Glutamatergic neuron (in vitro differentiated cells): ENCODE measurements at regions not wholly inside any gene's neighbourhood (a gene's known extent, or its start where the extent isn't known, plus 50 kb on each side); places are given as distances from the start of the nearest gene placed in this dataset.

Experiments used
- DNase-seq: peaks from one replicate; pipeline ENCODE4 v3.0.0; 2022
- H3K27ac Mint-ChIP-seq: one replicate; pipeline ENCODE4 v1.8.0; 2020; ENCODE audit warnings: mild to moderate bottlenecking, mixed read lengths, inconsistent platforms; ENCODE audit not compliant: unreplicated experiment
- H3K27me3 Mint-ChIP-seq: one replicate; pipeline ENCODE4 v1.8.0; 2020; ENCODE audit warnings: mild to moderate bottlenecking, moderate library complexity, mixed read lengths, inconsistent platforms; ENCODE audit not compliant: unreplicated experiment
- H3K36me3 Mint-ChIP-seq: one replicate; pipeline ENCODE4 v1.8.0; 2020; ENCODE audit warnings: mild to moderate bottlenecking, mixed read lengths, inconsistent platforms; ENCODE audit not compliant: unreplicated experiment
- H3K4me1 Mint-ChIP-seq: one replicate; pipeline ENCODE4 v1.8.0; 2020; ENCODE audit warnings: mild to moderate bottlenecking, low read depth, mixed read lengths, inconsistent platforms; ENCODE audit not compliant: unreplicated experiment
- H3K4me3 Mint-ChIP-seq: one replicate; pipeline ENCODE4 v1.8.0; 2020; ENCODE audit warnings: mild to moderate bottlenecking, mixed read lengths, inconsistent platforms; ENCODE audit not compliant: unreplicated experiment
- H3K9me3 Mint-ChIP-seq: one replicate; pipeline ENCODE4 v1.8.0; 2020; ENCODE audit warnings: mild to moderate bottlenecking, moderate library complexity, mixed read lengths, inconsistent platforms; ENCODE audit not compliant: unreplicated experiment
- TF ChIP-seq, protein P1 (sequence below): fragments of 200-600 bp; sonication (generic); IDR thresholded peaks from one replicate; pipeline ENCODE4 v1.5.0; 2021; ENCODE audit not compliant: partially characterized antibody, unreplicated experiment

DNA sequence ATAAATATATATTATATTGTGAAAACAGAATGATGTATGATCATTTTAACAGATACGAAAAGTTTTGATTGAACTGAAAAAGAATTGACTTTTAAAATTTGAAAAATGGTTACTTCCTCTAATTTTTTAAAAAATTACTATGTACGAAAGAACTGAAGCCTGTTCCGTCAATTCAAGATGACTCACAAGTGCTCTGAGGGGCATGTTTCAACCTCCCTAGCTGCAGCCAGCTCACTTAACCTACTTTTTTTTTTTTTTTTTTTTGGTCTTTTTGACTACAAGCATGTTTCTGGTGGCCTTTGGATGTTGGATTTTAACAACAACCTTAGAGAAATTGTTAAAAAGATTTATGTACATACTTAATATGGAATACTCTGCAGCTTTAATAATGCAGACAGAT is 1139.3 kb downstream of the DIAPH3 start:
- Mint-ChIP-seq H3K36me3 (no peaks in the 10 kb centered on the region), H3K27me3 (no peaks in the 10 kb centered on the region), H3K4me3 (no peak overlapping the region), H3K27ac (no peak overlapping the region), H3K4me1 (no peaks in the 10 kb centered on the region), H3K9me3 (no peaks in the 10 kb centered on the region)
- TF ChIP-seq, protein P1, sequence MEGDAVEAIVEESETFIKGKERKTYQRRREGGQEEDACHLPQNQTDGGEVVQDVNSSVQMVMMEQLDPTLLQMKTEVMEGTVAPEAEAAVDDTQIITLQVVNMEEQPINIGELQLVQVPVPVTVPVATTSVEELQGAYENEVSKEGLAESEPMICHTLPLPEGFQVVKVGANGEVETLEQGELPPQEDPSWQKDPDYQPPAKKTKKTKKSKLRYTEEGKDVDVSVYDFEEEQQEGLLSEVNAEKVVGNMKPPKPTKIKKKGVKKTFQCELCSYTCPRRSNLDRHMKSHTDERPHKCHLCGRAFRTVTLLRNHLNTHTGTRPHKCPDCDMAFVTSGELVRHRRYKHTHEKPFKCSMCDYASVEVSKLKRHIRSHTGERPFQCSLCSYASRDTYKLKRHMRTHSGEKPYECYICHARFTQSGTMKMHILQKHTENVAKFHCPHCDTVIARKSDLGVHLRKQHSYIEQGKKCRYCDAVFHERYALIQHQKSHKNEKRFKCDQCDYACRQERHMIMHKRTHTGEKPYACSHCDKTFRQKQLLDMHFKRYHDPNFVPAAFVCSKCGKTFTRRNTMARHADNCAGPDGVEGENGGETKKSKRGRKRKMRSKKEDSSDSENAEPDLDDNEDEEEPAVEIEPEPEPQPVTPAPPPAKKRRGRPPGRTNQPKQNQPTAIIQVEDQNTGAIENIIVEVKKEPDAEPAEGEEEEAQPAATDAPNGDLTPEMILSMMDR, result no peak
- no peak for DNase-seq

DNA sequence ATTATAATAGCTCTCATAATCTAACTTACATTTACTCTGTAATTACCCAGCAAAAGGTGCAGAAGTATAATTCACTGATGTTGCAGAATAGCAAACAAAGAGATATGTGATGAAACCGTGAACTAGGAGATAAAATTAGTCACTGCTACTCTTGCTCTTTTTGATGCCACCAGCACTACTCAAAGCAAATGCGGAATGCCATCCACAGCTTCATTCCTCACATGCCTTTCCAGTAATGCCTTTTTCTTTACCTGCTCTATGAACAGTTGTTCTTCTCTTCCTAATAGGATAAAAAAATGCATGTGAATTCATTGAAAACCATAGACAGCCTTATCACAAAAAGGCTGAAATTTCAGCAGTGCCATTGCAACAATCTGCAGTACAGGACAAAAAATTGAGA is 1129.5 kb downstream of the DIAPH3 start:
- no peaks in the 10 kb centered on the region for H3K9me3 Mint-ChIP-seq
- no peak overlapping the region for H3K27ac Mint-ChIP-seq
- no peaks in the 10 kb centered on the region for H3K36me3 Mint-ChIP-seq
- H3K27me3 Mint-ChIP-seq, result no peaks in the 10 kb centered on the region
- TF ChIP-seq, protein P1, result no peak
- peaks cover 11% of the 10 kb centered on the region for H3K4me1 Mint-ChIP-seq
- DNase-seq, result no peak
- H3K4me3 Mint-ChIP-seq, result no peak overlapping the region

DNA sequence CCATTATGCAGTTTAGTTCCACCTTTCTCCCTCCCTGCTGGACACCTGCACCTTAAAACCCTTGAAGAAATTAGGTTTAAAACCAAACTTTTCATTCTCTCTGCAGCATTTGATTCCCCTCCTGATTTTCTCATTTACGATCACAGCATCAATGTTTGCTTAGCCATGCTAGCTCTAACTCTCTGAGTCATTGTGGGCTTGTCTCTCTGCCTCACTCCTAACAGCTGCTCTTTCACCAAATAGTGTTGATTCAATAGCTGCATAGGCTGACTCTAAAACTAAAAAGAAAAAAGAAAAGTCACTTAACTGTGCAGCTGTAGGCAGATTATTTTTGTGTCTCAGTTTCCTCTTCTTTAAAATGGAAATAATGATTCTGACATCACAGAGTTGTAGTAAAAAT is 1124.9 kb downstream of the DIAPH3 start:
- Mint-ChIP-seq H3K9me3 (no peaks in the 10 kb centered on the region), H3K36me3 (no peaks in the 10 kb centered on the region), H3K27ac (peak overlapping the region; percentile 59), H3K4me1 (peaks cover 13% of the 10 kb centered on the region), H3K4me3 (no peak overlapping the region), H3K27me3 (peaks cover 1% of the 10 kb centered on the region)
- DNase-seq, result no peak
- TF ChIP-seq, protein P1, result no peak

DNA sequence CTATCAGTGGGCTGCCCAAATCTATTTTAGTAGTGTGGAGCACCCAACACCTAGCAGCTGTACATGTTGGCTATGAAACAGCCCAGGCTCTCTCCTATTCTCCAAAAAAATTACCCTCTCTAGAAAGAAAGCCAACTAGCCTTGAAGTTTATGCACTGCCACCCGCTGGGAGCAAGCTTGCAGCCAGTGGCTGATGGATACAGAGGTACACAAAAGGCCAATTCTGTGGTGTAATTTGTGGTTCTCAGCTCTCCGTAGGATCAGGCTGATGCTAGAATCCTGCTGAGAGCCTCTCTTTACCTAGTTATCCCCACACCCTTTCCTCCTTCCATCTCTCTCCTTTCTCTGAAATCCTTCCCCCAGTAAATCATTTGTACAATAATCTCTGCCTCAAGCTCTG is 1120.7 kb downstream of the DIAPH3 start:
- H3K36me3 Mint-ChIP-seq, result no peaks in the 10 kb centered on the region
- no peaks in the 10 kb centered on the region for H3K9me3 Mint-ChIP-seq
- no peak overlapping the region for H3K27ac Mint-ChIP-seq
- H3K27me3 Mint-ChIP-seq, result peaks cover 1% of the 10 kb centered on the region
- peaks cover 6% of the 10 kb centered on the region for H3K4me1 Mint-ChIP-seq
- H3K4me3 Mint-ChIP-seq, result no peak overlapping the region
- DNase-seq, result no peak
- TF ChIP-seq, protein P1, result no peak

DNA sequence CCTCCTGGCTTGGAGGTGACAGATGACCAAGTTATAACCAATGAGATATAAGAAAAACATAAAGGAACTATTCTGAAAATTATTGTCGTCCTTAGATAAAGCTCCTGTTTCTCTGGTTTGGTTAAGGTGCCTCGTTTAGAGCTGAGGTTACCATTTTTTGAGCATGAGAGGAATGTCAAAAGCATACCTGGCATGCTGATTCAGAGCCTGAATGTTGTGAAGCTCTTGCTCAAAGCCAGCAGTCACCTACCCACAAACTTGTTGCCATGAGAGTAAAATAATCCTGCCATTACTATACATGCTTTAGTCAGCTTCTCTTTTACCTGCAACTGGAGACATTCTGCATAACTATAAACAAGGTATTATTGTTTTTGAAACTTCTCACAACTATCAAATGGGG is 1116.2 kb downstream of the DIAPH3 start:
- H3K4me1 Mint-ChIP-seq, result no peaks in the 10 kb centered on the region
- H3K4me3 Mint-ChIP-seq, result no peak overlapping the region
- H3K9me3 Mint-ChIP-seq, result no peaks in the 10 kb centered on the region
- no peaks in the 10 kb centered on the region for H3K27me3 Mint-ChIP-seq
- no peaks in the 10 kb centered on the region for H3K36me3 Mint-ChIP-seq
- H3K27ac Mint-ChIP-seq, result no peak overlapping the region
- TF ChIP-seq, protein P1, result no peak
- DNase-seq, result no peak
